Sigmoid colon (tissue), 6 donors: ENCODE measurements at regions not wholly inside any gene's neighbourhood (a gene's known extent, or its start where the extent isn't known, plus 50 kb on each side); places are given as distances from the start of the nearest gene placed in this dataset.

Experiments
- DNase-seq: peaks from one replicate; pipeline ENCODE4 v3.0.0-alpha.2; 2019
- H3K27ac ChIP-seq, 4 donors: fragments of 200-600 bp; sonication (generic); one replicate each; pipeline ENCODE4 v1.5.1; 2016 to 2019; ENCODE audit warnings: mild to moderate bottlenecking in 1 of 4
- H3K27me3 ChIP-seq, 3 donors: fragments of 200-600 bp; sonication (generic); one replicate each; pipeline ENCODE4 v1.5.1; 2019; ENCODE audit warnings: mild to moderate bottlenecking in 1 of 3
- H3K36me3 ChIP-seq, 4 donors: fragments of 200-600 bp; sonication (generic); one replicate each; pipeline ENCODE4 v1.5.1; 2016 to 2019
- H3K4me1 ChIP-seq, 4 donors: fragments of 200-600 bp; sonication (generic); one replicate each; pipeline ENCODE4 v1.5.1; 2017 to 2019
- H3K4me3 ChIP-seq, 4 donors: fragments of 200-600 bp; sonication (generic); one replicate each; pipeline ENCODE4 v1.5.1; 2017 to 2019; ENCODE audit warnings: mild to moderate bottlenecking in 2 of 4, moderate library complexity in 1 of 4
- H3K9me3 ChIP-seq, 4 donors: fragments of 200-600 bp in 3 of 4; sonication (generic) in 3 of 4; one replicate each; pipeline versions ENCODE4 v1.5.1 to v1.6.1; 2013 to 2019
- EP300 ChIP-seq, 4 donors: sonication (generic); formaldehyde crosslinking; IDR thresholded peaks; one replicate each; pipeline ENCODE4 v1.6.1; 2017; ENCODE audit warnings: antibody characterized with exemption in 4 of 4
- POLR2A ChIP-seq, 2 donors: fragments of 450-650 bp; IDR thresholded peaks; one replicate each; pipeline ENCODE4 v1.6.1; 2016; ENCODE audit warnings: antibody characterized with exemption in 2 of 2, mild to moderate bottlenecking in 2 of 2, moderate library complexity in 2 of 2
- POLR2AphosphoS5 ChIP-seq, 4 donors: sonication (generic); formaldehyde crosslinking; IDR thresholded peaks; one replicate each; pipeline ENCODE4 v1.6.1; 2017; ENCODE audit warnings: antibody characterized with exemption in 4 of 4
- WGBS, 2 donors: extraction: QIAGEN DNeasy Blood & Tissue Kit; methylation state at CpG; one replicate each; pipeline ENCODE4 v1.1.7; 2013; 5-methylcytosine and 5-hydroxymethylcytosine counted together
- intact Hi-C: fragments of 100-400 bp; cut with DNase I; formaldehyde crosslinking; loops from one replicate; pipeline ENCODE4 v1.15.1; 2023
- TF ChIP-seq, protein P1 (sequence below), 4 experiments: fragments of 450-650 bp in 3 of 4; fragments of 200-600 bp in 1 of 4; IDR thresholded peaks; one replicate each; pipeline ENCODE4 v1.5.1; 2016 to 2019; ENCODE audit warnings: antibody characterized with exemption in 4 of 4, mild to moderate bottlenecking in 3 of 4, moderate library complexity in 2 of 4
- donor health status: healthy with polysubstance abuse.
- donor health status: healthy.

DNA sequence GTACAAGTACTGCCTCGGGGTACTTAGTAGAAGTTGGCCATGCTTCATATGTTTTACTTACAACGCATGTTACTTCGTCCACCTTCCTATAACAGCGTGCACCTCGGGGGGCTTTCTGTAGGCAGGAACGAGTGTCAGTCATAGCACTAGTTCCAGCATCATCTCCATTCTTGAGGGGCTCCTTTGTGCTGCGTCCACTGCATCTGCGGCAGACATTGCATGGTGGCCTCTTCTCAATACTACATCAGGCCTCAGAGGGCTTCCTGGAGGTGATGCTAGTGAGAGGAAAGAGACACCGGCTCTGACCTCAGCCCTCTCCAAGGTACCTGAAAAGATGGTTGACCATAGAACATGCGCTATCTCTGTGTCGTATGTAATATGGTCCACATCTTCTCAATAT lies 121.2 kb upstream of the RTL1 start:
- H3K4me1 ChIP-seq = no peaks in the 10 kb centered on the region
- H3K9me3 ChIP-seq = no peaks in the 10 kb centered on the region
- H3K27me3 ChIP-seq = no peaks in the 10 kb centered on the region
- no peak overlapping the region for H3K27ac ChIP-seq
- TF ChIP-seq POLR2A (IDR thresholded peaks at IDR 0.05) = no peak
- 89 to 91% methylated on average over 11 of the region's 11 CpGs for WGBS, 2 donors
- no peak overlapping the region for H3K4me3 ChIP-seq
- no peaks in the 10 kb centered on the region for H3K36me3 ChIP-seq
- peak; percentile 13 for DNase-seq
- intact Hi-C loops = no loop called here

DNA sequence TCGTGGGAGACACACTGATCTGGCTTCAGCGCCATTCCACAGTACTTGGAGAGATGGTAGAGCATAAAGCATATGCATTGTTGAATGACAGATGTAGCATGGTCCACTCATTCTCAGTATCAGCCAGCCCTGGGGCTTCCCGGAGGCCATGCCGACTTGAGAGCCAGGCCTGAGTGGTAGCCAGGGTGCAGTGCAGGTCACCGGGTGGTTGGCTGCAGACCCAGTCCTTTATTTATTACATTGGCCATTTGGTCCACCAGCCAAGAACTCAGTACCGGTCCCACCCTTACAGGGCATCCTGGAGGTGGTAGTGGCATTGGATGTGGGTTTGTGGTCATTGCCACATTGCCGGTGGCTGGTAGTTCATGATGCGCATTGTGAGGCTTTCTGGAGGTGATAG lies 121.6 kb upstream of the RTL1 start:
- no peak overlapping the region for H3K4me3 ChIP-seq
- TF ChIP-seq, protein P1, sequence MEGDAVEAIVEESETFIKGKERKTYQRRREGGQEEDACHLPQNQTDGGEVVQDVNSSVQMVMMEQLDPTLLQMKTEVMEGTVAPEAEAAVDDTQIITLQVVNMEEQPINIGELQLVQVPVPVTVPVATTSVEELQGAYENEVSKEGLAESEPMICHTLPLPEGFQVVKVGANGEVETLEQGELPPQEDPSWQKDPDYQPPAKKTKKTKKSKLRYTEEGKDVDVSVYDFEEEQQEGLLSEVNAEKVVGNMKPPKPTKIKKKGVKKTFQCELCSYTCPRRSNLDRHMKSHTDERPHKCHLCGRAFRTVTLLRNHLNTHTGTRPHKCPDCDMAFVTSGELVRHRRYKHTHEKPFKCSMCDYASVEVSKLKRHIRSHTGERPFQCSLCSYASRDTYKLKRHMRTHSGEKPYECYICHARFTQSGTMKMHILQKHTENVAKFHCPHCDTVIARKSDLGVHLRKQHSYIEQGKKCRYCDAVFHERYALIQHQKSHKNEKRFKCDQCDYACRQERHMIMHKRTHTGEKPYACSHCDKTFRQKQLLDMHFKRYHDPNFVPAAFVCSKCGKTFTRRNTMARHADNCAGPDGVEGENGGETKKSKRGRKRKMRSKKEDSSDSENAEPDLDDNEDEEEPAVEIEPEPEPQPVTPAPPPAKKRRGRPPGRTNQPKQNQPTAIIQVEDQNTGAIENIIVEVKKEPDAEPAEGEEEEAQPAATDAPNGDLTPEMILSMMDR (IDR thresholded peaks at IDR 0.05) = no peak
- no peak for TF ChIP-seq EP300 (IDR thresholded peaks at IDR 0.05)
- no peak for TF ChIP-seq POLR2A (IDR thresholded peaks at IDR 0.05)
- no peak for TF ChIP-seq POLR2AphosphoS5 (IDR thresholded peaks at IDR 0.05)
- no peaks in the 10 kb centered on the region for H3K4me1 ChIP-seq
- intact Hi-C loops = no loop called here
- no peaks in the 10 kb centered on the region for H3K27me3 ChIP-seq
- no peak overlapping the region for H3K27ac ChIP-seq
- no peaks in the 10 kb centered on the region for H3K36me3 ChIP-seq
- 92 to 94% methylated on average over 8 of the region's 8 CpGs for WGBS, 2 donors
- peak; percentile 42 for DNase-seq
- H3K9me3 ChIP-seq = no peaks in the 10 kb centered on the region

DNA sequence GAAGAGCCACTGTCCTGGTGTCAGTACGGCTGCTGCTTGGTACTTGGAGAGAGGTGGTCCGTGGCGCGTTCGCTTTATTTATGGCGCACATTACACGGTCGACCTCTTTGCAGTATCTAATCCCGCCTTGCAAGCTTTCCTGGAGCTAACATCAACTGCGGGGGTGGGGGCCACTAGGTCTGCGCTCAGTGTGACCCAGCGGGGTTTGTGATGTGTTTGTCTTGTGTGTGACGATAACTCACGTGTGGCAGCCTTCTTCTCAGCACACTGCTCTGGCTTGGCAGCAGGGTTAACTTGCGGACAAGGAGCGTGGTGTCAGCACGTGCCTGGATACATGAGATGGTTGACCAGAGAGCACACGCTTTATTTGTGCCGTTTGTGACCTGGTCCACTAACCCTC lies 122.2 kb upstream of the RTL1 start:
- no peaks in the 10 kb centered on the region for H3K36me3 ChIP-seq
- H3K27ac ChIP-seq = no peak overlapping the region
- WGBS, 2 donors = 92 to 94% methylated on average over 19 of the region's 19 CpGs
- no peaks in the 10 kb centered on the region for H3K4me1 ChIP-seq
- H3K4me3 ChIP-seq = no peak overlapping the region
- H3K9me3 ChIP-seq = no peaks in the 10 kb centered on the region
- intact Hi-C loops = no loop called here
- H3K27me3 ChIP-seq = no peaks in the 10 kb centered on the region
- peak; percentile 40 for DNase-seq
- TF ChIP-seq POLR2AphosphoS5 (IDR thresholded peaks at IDR 0.05) = no peak
- TF ChIP-seq, protein P1 (IDR thresholded peaks at IDR 0.05) = no peak
- TF ChIP-seq EP300 (IDR thresholded peaks at IDR 0.05) = no peak
- TF ChIP-seq POLR2A (IDR thresholded peaks at IDR 0.05) = no peak

DNA sequence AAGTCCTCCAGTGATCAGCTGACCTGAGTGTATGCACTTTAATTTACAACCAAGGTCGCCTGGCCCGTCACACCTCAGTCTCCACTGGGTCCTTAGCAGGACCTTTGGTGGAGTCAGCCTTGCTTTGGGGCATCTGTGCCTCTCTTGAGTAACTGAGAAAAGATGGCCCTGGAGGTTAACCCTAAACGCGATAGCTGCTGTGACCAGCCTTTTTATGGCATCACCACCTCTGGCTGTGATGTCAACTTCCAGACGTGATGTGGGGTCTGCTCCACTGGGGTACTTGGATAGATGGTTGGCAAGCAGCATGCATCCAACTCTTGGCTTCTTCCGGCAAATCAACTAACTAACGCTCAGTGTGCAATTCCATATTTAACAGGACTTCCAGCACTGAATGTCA lies 122.8 kb upstream of the RTL1 start:
- H3K27me3 ChIP-seq = no peaks in the 10 kb centered on the region
- H3K36me3 ChIP-seq = no peaks in the 10 kb centered on the region
- WGBS, 2 donors = 86 to 91% methylated on average over 7 of the region's 7 CpGs
- H3K9me3 ChIP-seq = no peaks in the 10 kb centered on the region
- H3K4me3 ChIP-seq = no peak overlapping the region
- peak; percentile 50 for DNase-seq
- intact Hi-C loops = no loop called here
- no peak overlapping the region for H3K27ac ChIP-seq
- TF ChIP-seq POLR2A (IDR thresholded peaks at IDR 0.05) (no peak), EP300 (IDR thresholded peaks at IDR 0.05) (no peak), POLR2AphosphoS5 (IDR thresholded peaks at IDR 0.05) (no peak)
- TF ChIP-seq, protein P1 (IDR thresholded peaks at IDR 0.05) = no peak
- no peaks in the 10 kb centered on the region for H3K4me1 ChIP-seq

DNA sequence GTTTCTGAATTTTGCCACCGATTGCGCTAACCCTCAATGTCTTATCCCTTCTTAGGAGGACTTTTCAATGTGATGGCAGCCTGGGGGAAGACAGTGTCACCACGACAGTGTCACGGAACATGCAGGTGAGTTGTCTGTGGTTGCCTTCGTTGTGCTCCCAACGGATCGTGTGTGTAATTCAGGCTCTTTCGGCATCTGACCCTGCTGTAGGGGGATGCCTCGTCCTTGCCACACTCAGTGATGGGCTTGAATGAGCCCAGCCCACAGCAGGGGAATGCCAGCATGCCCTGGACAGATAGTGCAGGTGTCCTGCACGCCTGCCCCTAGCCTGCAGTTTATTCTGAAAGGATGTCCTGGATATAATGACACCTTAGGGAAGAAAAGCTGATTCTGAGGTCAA lies 123.8 kb upstream of the RTL1 start:
- no peak overlapping the region for H3K4me3 ChIP-seq
- no peak overlapping the region for H3K27ac ChIP-seq
- 84 to 91% methylated on average over 10 of the region's 10 CpGs for WGBS, 2 donors
- H3K27me3 ChIP-seq = no peaks in the 10 kb centered on the region
- intact Hi-C loops = no loop called here
- TF ChIP-seq, protein P1 (IDR thresholded peaks at IDR 0.05) = no peak
- TF ChIP-seq POLR2A (IDR thresholded peaks at IDR 0.05) (no peak), POLR2AphosphoS5 (IDR thresholded peaks at IDR 0.05) (no peak), EP300 (IDR thresholded peaks at IDR 0.05) (no peak)
- no peaks in the 10 kb centered on the region for H3K9me3 ChIP-seq
- peak; percentile 21 for DNase-seq
- H3K4me1 ChIP-seq = no peaks in the 10 kb centered on the region
- no peaks in the 10 kb centered on the region for H3K36me3 ChIP-seq
